ENCODE measurements at regions not wholly inside any gene's neighbourhood (a gene's known extent, or its start where the extent isn't known, plus 50 kb on each side); places are given as distances from the start of the nearest gene placed in this dataset.

- TF ChIP-seq CTCF (IDR thresholded peaks at IDR 0.05) (no peak), POLR2AphosphoS5 (IDR thresholded peaks at IDR 0.05) (no peak), POLR2A (IDR thresholded peaks at IDR 0.05) (no peak)
Measured at GRCh38 chr17:77594416-77595209, 363.9 kb upstream of the TNRC6C start.

Data from transverse colon (tissue), 4 donors.